ENCODE measurements at regions not wholly inside any gene's neighbourhood (a gene's known extent, or its start where the extent isn't known, plus 50 kb on each side); places are given as distances from the start of the nearest gene placed in this dataset.

- DNase-seq (ENCODE audit: low spot score), result no peak
These were observed 50.3 kb upstream of the FNDC1 start for GRCh38 chr6:159118924-159119323.

- no peak for DNase-seq (ENCODE audit: low spot score)
These were observed 51.6 kb upstream of the FNDC1 start for GRCh38 chr6:159117563-159117962.

GRCh38 chr6:159117046-159117445, 52.2 kb upstream of the FNDC1 start:
- DNase-seq (ENCODE audit: low spot score), result peak; percentile 85

GRCh38 chr6:159116343-159116742, 52.9 kb upstream of the FNDC1 start:
- DNase-seq (ENCODE audit: low spot score), result no peak

- DNase-seq (ENCODE audit: low spot score), result peak; percentile 79
These were observed 54.6 kb upstream of the FNDC1 start for GRCh38 chr6:159114569-159114968.

GRCh38 chr6:159113223-159113622, 56.0 kb upstream of the FNDC1 start:
- no peak for DNase-seq (ENCODE audit: low spot score)

GRCh38 chr6:159112714-159113113, 56.5 kb upstream of the FNDC1 start:
- DNase-seq (ENCODE audit: low spot score), result no peak

GRCh38 chr6:159110748-159111147, 58.5 kb upstream of the FNDC1 start:
- no peak for DNase-seq (ENCODE audit: low spot score)

- no peak for DNase-seq (ENCODE audit: low spot score)
These were observed 59.2 kb upstream of the FNDC1 start for GRCh38 chr6:159110013-159110412.

- DNase-seq (ENCODE audit: low spot score), result no peak
These were observed 59.8 kb upstream of the FNDC1 start for GRCh38 chr6:159109391-159109790.

- DNase-seq (ENCODE audit: low spot score), result peak; percentile 46
These were observed 60.7 kb upstream of the FNDC1 start for GRCh38 chr6:159108426-159108985.

GRCh38 chr6:159107451-159108260, 61.5 kb upstream of the FNDC1 start:
- peak; percentile 73 for DNase-seq (ENCODE audit: low spot score)

GRCh38 chr6:159106627-159107241, 61.9 kb upstream of the TAGAP start:
- peak; percentile 88 for DNase-seq (ENCODE audit: low spot score)

GRCh38 chr6:159105716-159106115, 60.9 kb upstream of the TAGAP start:
- no peak for DNase-seq (ENCODE audit: low spot score)

GRCh38 chr6:159104931-159105330, 60.1 kb upstream of the TAGAP start:
- DNase-seq (ENCODE audit: low spot score), result no peak

GRCh38 chr6:159104163-159104925, 59.6 kb upstream of the TAGAP start:
- DNase-seq (ENCODE audit: low spot score), result peak; percentile 70

- DNase-seq (ENCODE audit: low spot score), result no peak
These were observed 58.8 kb upstream of the TAGAP start for GRCh38 chr6:159103396-159104162.

GRCh38 chr6:159102373-159103160, 57.8 kb upstream of the TAGAP start:
- DNase-seq (ENCODE audit: low spot score), result peak; percentile 90

- DNase-seq (ENCODE audit: low spot score), result no peak
These were observed 56.9 kb upstream of the TAGAP start for GRCh38 chr6:159101656-159102055.

GRCh38 chr6:159100395-159101182, 55.8 kb upstream of the TAGAP start:
- DNase-seq (ENCODE audit: low spot score), result no peak

Data from cerebellar cortex (tissue), 1 donor.